ENCODE measurements at regions not wholly inside any gene's neighbourhood (a gene's known extent, or its start where the extent isn't known, plus 50 kb on each side); places are given as distances from the start of the nearest gene placed in this dataset.

- Mint-ChIP-seq H3K9me3 (ENCODE audit: low read depth) (no peaks in the 10 kb centered on the region), H3K4me3 (no peak overlapping the region), H3K27me3 (peaks cover 2% of the 10 kb centered on the region), H3K27ac (no peak overlapping the region), H3K4me1 (ENCODE audit: low read depth) (no peaks in the 10 kb centered on the region), H3K36me3 (no peaks in the 10 kb centered on the region)
Observed at GRCh38 chr4:42824278-42824977, 68.1 kb upstream of the GRXCR1 start.

GRCh38 chr4:42821230-42821629 is 71.3 kb upstream of the GRXCR1 start:
- no peaks in the 10 kb centered on the region for H3K36me3 Mint-ChIP-seq

GRCh38 chr4:42819863-42820514 is 72.5 kb upstream of the GRXCR1 start:
- H3K27ac Mint-ChIP-seq, result no peak overlapping the region
- no peak overlapping the region for H3K4me3 Mint-ChIP-seq
- H3K9me3 Mint-ChIP-seq (ENCODE audit: low read depth), result no peaks in the 10 kb centered on the region
- H3K27me3 Mint-ChIP-seq, result peaks cover 2% of the 10 kb centered on the region
- H3K36me3 Mint-ChIP-seq, result no peaks in the 10 kb centered on the region
- peaks cover 1% of the 10 kb centered on the region for H3K4me1 Mint-ChIP-seq (ENCODE audit: low read depth)

More at GRCh38 chr4:42821230-42821629, 71.3 kb upstream of the GRXCR1 start:
- H3K27ac Mint-ChIP-seq, result no peak overlapping the region
- H3K27me3 Mint-ChIP-seq, result peaks cover 2% of the 10 kb centered on the region
- H3K9me3 Mint-ChIP-seq (ENCODE audit: low read depth), result no peaks in the 10 kb centered on the region
- peaks cover 1% of the 10 kb centered on the region for H3K4me1 Mint-ChIP-seq (ENCODE audit: low read depth)
- H3K4me3 Mint-ChIP-seq, result no peak overlapping the region

GRCh38 chr4:42817913-42818312 is 74.6 kb upstream of the GRXCR1 start:
- Mint-ChIP-seq H3K27me3 (no peaks in the 10 kb centered on the region), H3K4me3 (no peak overlapping the region), H3K36me3 (no peaks in the 10 kb centered on the region), H3K27ac (no peak overlapping the region), H3K4me1 (ENCODE audit: low read depth) (peaks cover 1% of the 10 kb centered on the region), H3K9me3 (ENCODE audit: low read depth) (no peaks in the 10 kb centered on the region)

GRCh38 chr4:42816880-42817400 is 75.6 kb upstream of the GRXCR1 start:
- Mint-ChIP-seq H3K36me3 (no peaks in the 10 kb centered on the region), H3K27ac (no peak overlapping the region), H3K4me1 (ENCODE audit: low read depth) (peaks cover 1% of the 10 kb centered on the region), H3K4me3 (no peak overlapping the region), H3K27me3 (no peaks in the 10 kb centered on the region), H3K9me3 (ENCODE audit: low read depth) (no peaks in the 10 kb centered on the region)

GRCh38 chr4:42816189-42816879 is 76.2 kb upstream of the GRXCR1 start:
- H3K36me3 Mint-ChIP-seq, result no peaks in the 10 kb centered on the region
- no peaks in the 10 kb centered on the region for H3K9me3 Mint-ChIP-seq (ENCODE audit: low read depth)
- H3K27me3 Mint-ChIP-seq, result no peaks in the 10 kb centered on the region
- no peak overlapping the region for H3K27ac Mint-ChIP-seq
- peaks cover 1% of the 10 kb centered on the region for H3K4me1 Mint-ChIP-seq (ENCODE audit: low read depth)
- no peak overlapping the region for H3K4me3 Mint-ChIP-seq

GRCh38 chr4:42809419-42810084 is 83.0 kb upstream of the GRXCR1 start:
- no peaks in the 10 kb centered on the region for H3K36me3 Mint-ChIP-seq
- no peak overlapping the region for H3K4me3 Mint-ChIP-seq
- H3K4me1 Mint-ChIP-seq (ENCODE audit: low read depth), result no peaks in the 10 kb centered on the region
- H3K27ac Mint-ChIP-seq, result no peak overlapping the region
- H3K9me3 Mint-ChIP-seq (ENCODE audit: low read depth), result no peaks in the 10 kb centered on the region
- no peaks in the 10 kb centered on the region for H3K27me3 Mint-ChIP-seq

- Mint-ChIP-seq H3K9me3 (ENCODE audit: low read depth) (peaks cover 13% of the 10 kb centered on the region), H3K27me3 (peaks cover 2% of the 10 kb centered on the region), H3K4me3 (no peak overlapping the region), H3K36me3 (peaks cover 10% of the 10 kb centered on the region), H3K27ac (no peak overlapping the region), H3K4me1 (ENCODE audit: low read depth) (no peaks in the 10 kb centered on the region)
Observed at GRCh38 chr4:42806303-42806835, 86.1 kb upstream of the GRXCR1 start.

- Mint-ChIP-seq H3K36me3 (peaks cover 3% of the 10 kb centered on the region), H3K27me3 (no peaks in the 10 kb centered on the region), H3K9me3 (ENCODE audit: low read depth) (no peaks in the 10 kb centered on the region), H3K4me3 (no peak overlapping the region), H3K27ac (no peak overlapping the region), H3K4me1 (ENCODE audit: low read depth) (no peaks in the 10 kb centered on the region)
Observed at GRCh38 chr4:42789041-42789567, 103.4 kb upstream of the GRXCR1 start.

- no peaks in the 10 kb centered on the region for H3K9me3 Mint-ChIP-seq (ENCODE audit: low read depth)
- no peaks in the 10 kb centered on the region for H3K27me3 Mint-ChIP-seq
- peaks cover 3% of the 10 kb centered on the region for H3K36me3 Mint-ChIP-seq
- H3K4me1 Mint-ChIP-seq (ENCODE audit: low read depth), result no peaks in the 10 kb centered on the region
- H3K4me3 Mint-ChIP-seq, result no peak overlapping the region
- no peak overlapping the region for H3K27ac Mint-ChIP-seq
Observed at GRCh38 chr4:42787079-42787463, 105.4 kb upstream of the GRXCR1 start.

- H3K27me3 Mint-ChIP-seq, result no peaks in the 10 kb centered on the region
- H3K4me1 Mint-ChIP-seq (ENCODE audit: low read depth), result no peaks in the 10 kb centered on the region
- H3K4me3 Mint-ChIP-seq, result no peak overlapping the region
- H3K27ac Mint-ChIP-seq, result no peak overlapping the region
- H3K9me3 Mint-ChIP-seq (ENCODE audit: low read depth), result no peaks in the 10 kb centered on the region
- H3K36me3 Mint-ChIP-seq, result peaks cover 3% of the 10 kb centered on the region
Observed at GRCh38 chr4:42786350-42787078, 106.0 kb upstream of the GRXCR1 start.

GRCh38 chr4:42785817-42786216 is 106.7 kb upstream of the GRXCR1 start:
- Mint-ChIP-seq H3K36me3 (peaks cover 3% of the 10 kb centered on the region), H3K4me1 (ENCODE audit: low read depth) (no peaks in the 10 kb centered on the region), H3K4me3 (no peak overlapping the region), H3K9me3 (ENCODE audit: low read depth) (no peaks in the 10 kb centered on the region), H3K27ac (no peak overlapping the region), H3K27me3 (no peaks in the 10 kb centered on the region)

- no peaks in the 10 kb centered on the region for H3K4me1 Mint-ChIP-seq (ENCODE audit: low read depth)
- H3K4me3 Mint-ChIP-seq, result no peak overlapping the region
- H3K27ac Mint-ChIP-seq, result no peak overlapping the region
- no peaks in the 10 kb centered on the region for H3K9me3 Mint-ChIP-seq (ENCODE audit: low read depth)
- H3K36me3 Mint-ChIP-seq, result peaks cover 3% of the 10 kb centered on the region
- no peaks in the 10 kb centered on the region for H3K27me3 Mint-ChIP-seq
Observed at GRCh38 chr4:42781315-42781714, 111.2 kb upstream of the GRXCR1 start.

- Mint-ChIP-seq H3K27me3 (no peaks in the 10 kb centered on the region), H3K4me3 (no peak overlapping the region), H3K4me1 (ENCODE audit: low read depth) (no peaks in the 10 kb centered on the region), H3K9me3 (ENCODE audit: low read depth) (no peaks in the 10 kb centered on the region), H3K27ac (no peak overlapping the region), H3K36me3 (no peaks in the 10 kb centered on the region)
Observed at GRCh38 chr4:42778349-42778748, 114.2 kb upstream of the GRXCR1 start.

Data from activated naive CD8-positive, alpha-beta T cell (primary cell).